K562 (cell line): ENCODE measurements at regions not wholly inside any gene's neighbourhood (a gene's known extent, or its start where the extent isn't known, plus 50 kb on each side); places are given as distances from the start of the nearest gene placed in this dataset.
"Not testable (repeated sequence)": the region's sequence is repeated elsewhere in the genome, so short reads cannot be mapped to it uniquely, and the experiment has no call there.

Experiments
- ATAC-seq: fragments of 200-7000 bp; cut with Tn5 transposase; 3 replicates; pipeline ENCODE4 v1.9.1; 2020; ENCODE audit warnings: moderate library complexity
- BruUV-seq: library from RNA; stranded (reverse); fragments of 400-500 nt; replicated peaks from 2 replicates; lab custom pipeline; 2021; lab: Mats Ljungman, UMichigan
- CTCF ChIA-PET: fragments of 300-600 bp; formaldehyde crosslinking; extraction: SDS; loops from one replicate; lab custom pipeline; 2021; ENCODE audit warnings: low intra/inter-chr PET ratio; lab: Yijun Ruan, JAX
- POLR2A ChIA-PET: fragments of 300-600, 350-650 bp; sonication (Branson Sonifier 250); formaldehyde crosslinking; extraction: SDS; loops from one replicate; lab custom pipeline; 2021; ENCODE audit warnings: antibody characterized with exemption, inconsistent platforms; lab: Yijun Ruan, JAX
- DNase-seq, 4 experiments: peaks; one replicate each; pipeline versions ENCODE4 v3.0.0 to v3.0.0-alpha.2; 2011 to 2018; ENCODE audit warnings: low spot score in 3 of 4, mixed read lengths in 3 of 4; ENCODE audit errors: extremely low read depth in 1 of 4
- FAIRE-seq: peaks from 2 replicates; lab custom pipeline; 2011; peaks lifted over from hg19 to GRCh38; lab: Jason Lieb, UNC
- H2AFZ ChIP-seq: 2 replicates; pipeline ENCODE4 v1.6.0; 2011; ENCODE audit warnings: low read depth, low read length, control low read depth, inconsistent platforms
- H3K27ac ChIP-seq: fragments of 200-600 bp; 3 replicates; pipeline ENCODE4 v1.8.0; 2011; ENCODE audit warnings: low read depth, mild to moderate bottlenecking, control low read depth, inconsistent platforms, low read length, moderate library complexity, mixed read lengths; ENCODE audit errors: extremely low read depth
- H3K27me3 ChIP-seq, 2 experiments: fragments of 300-600 bp in 1 of 2; 2 replicates in 1 of 2; 3 replicates in 1 of 2; pipeline versions ENCODE4 v1.6.0 to v1.8.0; 2011; ENCODE audit warnings: inconsistent platforms in 2 of 2, low read length in 2 of 2, mild to moderate bottlenecking in 1 of 2, mixed read lengths in 1 of 2, moderate library complexity in 1 of 2; ENCODE audit not compliant: control insufficient read depth in 2 of 2, insufficient read depth in 2 of 2
- H3K36me3 ChIP-seq: fragments of 300-600 bp; 3 replicates; pipeline ENCODE4 v1.8.0; 2011; ENCODE audit warnings: mild to moderate bottlenecking, low read length, inconsistent platforms; ENCODE audit not compliant: control insufficient read depth, insufficient read depth
- H3K4me1 ChIP-seq, 2 experiments: fragments of 200-600 bp in 1 of 2; replicated peaks in 1 of 2; 2 replicates in 1 of 2; 3 replicates in 1 of 2; pipeline versions ENCODE4 v1.5.1 to v1.8.0; 2011; ENCODE audit warnings: inconsistent platforms in 2 of 2, low read length in 2 of 2, mild to moderate bottlenecking in 1 of 2, mixed read lengths in 1 of 2, moderate library complexity in 1 of 2; ENCODE audit not compliant: control insufficient read depth in 2 of 2, insufficient read depth in 2 of 2
- H3K4me2 ChIP-seq: 2 replicates; pipeline ENCODE4 v1.6.1; 2011; ENCODE audit warnings: low read length, control low read depth, inconsistent platforms, mixed read lengths; ENCODE audit not compliant: insufficient read depth
- H3K4me3 ChIP-seq: fragments of 200-600 bp; sonication (generic), shearing (Covaris generic); 2 replicates; pipeline ENCODE4 v1.5.1; 2016; ENCODE audit warnings: control low read depth, inconsistent platforms
- H3K79me2 ChIP-seq: fragments of 200-600 bp; 3 replicates; pipeline ENCODE4 v1.8.0; 2011; ENCODE audit warnings: low read length, inconsistent platforms; ENCODE audit not compliant: control insufficient read depth, insufficient read depth
- H3K9ac ChIP-seq, 2 experiments: 2 replicates each; pipeline versions ENCODE4 v1.6.0 to v1.6.1; 2011; ENCODE audit warnings: low read depth in 2 of 2, low read length in 2 of 2, control low read depth in 1 of 2, inconsistent platforms in 1 of 2, mild to moderate bottlenecking in 1 of 2, mixed read lengths in 1 of 2; ENCODE audit not compliant: insufficient read depth in 1 of 2
- H3K9me1 ChIP-seq: one replicate; pipeline ENCODE4 v1.6.0; 2011; ENCODE audit warnings: inconsistent platforms, mild to moderate bottlenecking, low read length, moderate library complexity; ENCODE audit not compliant: control insufficient read depth, insufficient read depth
- H3K9me3 ChIP-seq: replicated peaks from 2 replicates; pipeline ENCODE4 v1.5.1; 2011; ENCODE audit warnings: low read depth, low read length, inconsistent platforms; ENCODE audit not compliant: control insufficient read depth, insufficient read depth
- H4K20me1 ChIP-seq: replicated peaks from 2 replicates; pipeline ENCODE4 v1.6.1; 2011; ENCODE audit warnings: low read length, inconsistent platforms, mixed read lengths; ENCODE audit not compliant: control insufficient read depth, insufficient read depth
- WGBS: fragments of 100-300 bp; shearing (Covaris generic); methylation state at CpG from one replicate; pipeline ENCODE4 v1.1.6; 2016; ENCODE audit warnings: low coverage, mixed read lengths; ENCODE audit not compliant: insufficient coverage; ENCODE audit errors: missing lambda C conversion rate; 5-methylcytosine and 5-hydroxymethylcytosine counted together
- in situ Hi-C: fragments of 300-500 bp; cut with MboI; formaldehyde crosslinking; loops from 4 replicates; pipeline ENCODE4 v1.15.0; 2018; ENCODE audit warnings: inconsistent platforms, mixed read lengths
- intact Hi-C: fragments of 100-400 bp; cut with micrococcal nuclease; formaldehyde crosslinking; loops from 2 replicates; pipeline ENCODE4 v1.14.2; 2022

- POLR2A ChIA-PET, H3K9me3 ChIP-seq, in situ Hi-C loops, H3K9me1 ChIP-seq, H2AFZ ChIP-seq, ATAC-seq, H3K9ac ChIP-seq, H3K36me3 ChIP-seq, H3K27ac ChIP-seq, CTCF ChIA-PET, H3K4me3 ChIP-seq, H4K20me1 ChIP-seq, H3K79me2 ChIP-seq, H3K4me2 ChIP-seq, H3K27me3 ChIP-seq, H3K4me1 ChIP-seq, BruUV-seq, FAIRE-seq, intact Hi-C loops, DNase-seq: not testable (repeated sequence)
- 3% methylated on average over 4 of the region's 4 CpGs for WGBS
Measured at GRCh38 chr4:118492963-118493362, 140.2 kb upstream of the PRSS12 start.

DNA sequence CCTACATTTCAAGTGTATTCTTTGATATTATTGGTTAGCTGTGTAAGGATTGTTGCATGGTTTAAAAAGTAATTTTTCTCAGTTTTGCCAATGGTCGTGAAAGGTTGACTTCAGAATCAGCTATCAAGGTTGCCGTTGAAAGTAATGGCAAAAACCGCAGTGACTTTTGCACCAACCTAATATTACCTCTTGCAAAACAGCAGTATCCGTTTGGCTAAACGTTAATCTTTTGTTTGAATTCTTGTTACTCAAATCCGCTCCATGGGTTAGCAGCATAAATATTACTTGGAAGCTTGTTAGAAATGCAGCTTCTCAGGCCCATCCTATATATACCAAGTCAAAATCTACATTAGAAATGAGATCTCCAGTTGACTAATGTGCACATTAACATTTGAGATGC, 141.6 kb upstream of the PRSS12 start:
- WGBS = 2% methylated on average over 6 of the region's 6 CpGs
- H3K4me2 ChIP-seq, intact Hi-C loops, H3K9ac ChIP-seq, in situ Hi-C loops, DNase-seq, H3K9me1 ChIP-seq, FAIRE-seq, H3K79me2 ChIP-seq, H4K20me1 ChIP-seq, H3K4me3 ChIP-seq, CTCF ChIA-PET, H3K36me3 ChIP-seq, BruUV-seq, H2AFZ ChIP-seq, H3K4me1 ChIP-seq, ATAC-seq, POLR2A ChIA-PET, H3K9me3 ChIP-seq, H3K27me3 ChIP-seq, H3K27ac ChIP-seq: not testable (repeated sequence)

- H3K4me2 ChIP-seq, FAIRE-seq, H3K9me3 ChIP-seq, in situ Hi-C loops, H3K9ac ChIP-seq, H3K36me3 ChIP-seq, POLR2A ChIA-PET, H3K4me1 ChIP-seq, H2AFZ ChIP-seq, H3K9me1 ChIP-seq, H3K27me3 ChIP-seq, H3K79me2 ChIP-seq, H3K27ac ChIP-seq, BruUV-seq, H3K4me3 ChIP-seq, intact Hi-C loops, H4K20me1 ChIP-seq, CTCF ChIA-PET, ATAC-seq, DNase-seq: not testable (repeated sequence)
- 24% methylated on average over 3 of the region's 5 CpGs for WGBS
Measured at GRCh38 chr4:118502967-118503366, 150.2 kb upstream of the PRSS12 start.

GRCh38 chr4:118504927-118505326, 152.1 kb upstream of the PRSS12 start:
- H2AFZ ChIP-seq, H4K20me1 ChIP-seq, CTCF ChIA-PET, H3K27ac ChIP-seq, H3K79me2 ChIP-seq, H3K36me3 ChIP-seq, FAIRE-seq, DNase-seq, H3K4me3 ChIP-seq, H3K9me3 ChIP-seq, H3K27me3 ChIP-seq, H3K4me1 ChIP-seq, BruUV-seq, in situ Hi-C loops, ATAC-seq, H3K9ac ChIP-seq, intact Hi-C loops, POLR2A ChIA-PET, H3K9me1 ChIP-seq, H3K4me2 ChIP-seq: not testable (repeated sequence)
